ENCODE measurements at regions not wholly inside any gene's neighbourhood (a gene's known extent, or its start where the extent isn't known, plus 50 kb on each side); places are given as distances from the start of the nearest gene placed in this dataset.

GRCh38 chr4:149031399-149031798 is 589.2 kb upstream of the NR3C2 start:
- H3K27me3 ChIP-seq (replicated peaks), result no peaks in the 10 kb centered on the region
- no peaks in the 10 kb centered on the region for H3K36me3 ChIP-seq (replicated peaks)
- no peak for DNase-seq
- H3K4me3 ChIP-seq (ENCODE audit: low read depth, low read length), result no peak overlapping the region
- H3K27ac ChIP-seq, result no peak overlapping the region
- in situ Hi-C loops (cut with HindIII; ENCODE audit: low pct_ligation_motif_present, low sequenced_read_pairs), result no loop called here
- TF ChIP-seq CTCF (IDR thresholded peaks at IDR 0.05; ENCODE audit: low read depth, low read length, missing control alignments), result peak; percentile 40

DNA sequence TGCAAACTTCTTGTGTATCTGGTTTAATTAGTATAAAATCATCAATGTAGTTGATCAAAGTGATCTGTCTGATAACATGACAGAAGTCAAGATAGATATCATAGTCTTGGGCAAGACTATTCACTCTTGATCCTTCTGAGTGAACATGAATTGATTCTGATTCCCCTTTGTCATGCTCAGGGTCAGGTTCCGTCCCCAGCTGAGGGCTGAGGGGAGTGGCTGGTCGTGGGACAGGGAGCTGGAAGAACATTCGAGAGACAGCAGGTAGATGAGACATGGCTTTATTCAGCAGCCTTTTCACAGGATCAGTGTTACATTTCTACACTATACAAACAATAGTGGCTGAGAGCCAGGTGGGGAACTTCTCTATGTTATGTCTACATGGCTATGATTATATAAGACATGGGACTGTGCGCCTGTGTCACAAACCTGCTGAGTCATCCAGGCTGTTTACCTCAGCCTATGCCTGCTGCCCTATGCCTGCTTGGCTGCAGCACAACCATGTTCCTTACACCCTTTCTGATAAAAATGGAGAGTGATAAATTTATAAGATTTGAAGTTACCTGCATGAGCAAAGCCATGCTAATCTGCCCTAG is 586.9 kb upstream of the NR3C2 start:
- in situ Hi-C loops (cut with HindIII; ENCODE audit: low pct_ligation_motif_present, low sequenced_read_pairs), result no loop called here
- TF ChIP-seq CTCF (IDR thresholded peaks at IDR 0.05; ENCODE audit: low read depth, low read length, missing control alignments), result no peak
- no peak for DNase-seq
- Histone ChIP-seq H3K36me3 (replicated peaks) (no peaks in the 10 kb centered on the region), H3K4me3 (ENCODE audit: low read depth, low read length) (no peak overlapping the region), H3K27ac (no peak overlapping the region), H3K27me3 (replicated peaks) (no peaks in the 10 kb centered on the region)

- TF ChIP-seq CTCF (IDR thresholded peaks at IDR 0.05; ENCODE audit: low read depth, low read length, missing control alignments), result no peak
- Histone ChIP-seq H3K4me3 (ENCODE audit: low read depth, low read length) (no peak overlapping the region), H3K36me3 (replicated peaks) (no peaks in the 10 kb centered on the region), H3K27me3 (replicated peaks) (no peaks in the 10 kb centered on the region), H3K27ac (no peak overlapping the region)
- DNase-seq, result no peak
- in situ Hi-C loops (cut with HindIII; ENCODE audit: low pct_ligation_motif_present, low sequenced_read_pairs), result no loop called here
Observed at GRCh38 chr4:149026696-149027095, 584.5 kb upstream of the NR3C2 start.

DNA sequence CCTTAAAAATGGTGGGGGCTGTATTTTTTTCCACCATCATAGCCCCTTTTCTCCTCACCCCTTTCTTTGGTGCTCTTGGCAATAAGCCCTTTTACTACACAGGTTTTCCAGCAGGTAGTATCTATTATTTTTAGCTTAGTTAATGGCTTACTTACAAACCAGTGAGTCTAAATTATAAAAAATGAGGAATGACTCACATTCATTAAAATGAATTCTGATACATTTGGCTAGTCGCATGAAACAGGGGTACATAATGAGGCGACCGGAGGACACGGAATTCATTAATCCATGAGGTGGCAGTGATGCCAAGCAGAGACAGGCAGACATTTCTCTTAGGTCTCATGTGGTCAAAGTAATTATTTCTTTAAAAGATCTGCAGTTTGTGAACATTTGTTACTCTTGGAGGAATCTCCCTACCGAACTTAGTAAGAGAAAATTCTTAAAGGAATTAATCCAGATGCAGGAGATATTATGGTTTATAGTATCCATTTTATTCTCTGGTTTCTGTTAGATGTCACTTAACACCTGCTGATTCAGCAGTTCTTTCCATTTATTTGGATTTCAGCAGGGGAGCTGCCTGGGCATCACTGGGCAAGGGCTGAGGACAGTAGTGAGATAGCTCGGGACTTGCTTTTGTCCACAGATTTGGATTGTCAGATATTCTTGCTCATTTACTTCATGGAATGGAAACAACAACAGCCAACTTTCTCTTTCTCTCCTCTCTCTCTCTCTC is 575.0 kb upstream of the NR3C2 start:
- H3K27me3 ChIP-seq (replicated peaks), result no peaks in the 10 kb centered on the region
- no peaks in the 10 kb centered on the region for H3K36me3 ChIP-seq (replicated peaks)
- no peak for DNase-seq
- in situ Hi-C loops (cut with HindIII; ENCODE audit: low pct_ligation_motif_present, low sequenced_read_pairs), result no loop called here
- H3K4me3 ChIP-seq (ENCODE audit: low read depth, low read length), result no peak overlapping the region
- H3K27ac ChIP-seq, result no peak overlapping the region
- TF ChIP-seq CTCF (IDR thresholded peaks at IDR 0.05; ENCODE audit: low read depth, low read length, missing control alignments), result no peak

DNA sequence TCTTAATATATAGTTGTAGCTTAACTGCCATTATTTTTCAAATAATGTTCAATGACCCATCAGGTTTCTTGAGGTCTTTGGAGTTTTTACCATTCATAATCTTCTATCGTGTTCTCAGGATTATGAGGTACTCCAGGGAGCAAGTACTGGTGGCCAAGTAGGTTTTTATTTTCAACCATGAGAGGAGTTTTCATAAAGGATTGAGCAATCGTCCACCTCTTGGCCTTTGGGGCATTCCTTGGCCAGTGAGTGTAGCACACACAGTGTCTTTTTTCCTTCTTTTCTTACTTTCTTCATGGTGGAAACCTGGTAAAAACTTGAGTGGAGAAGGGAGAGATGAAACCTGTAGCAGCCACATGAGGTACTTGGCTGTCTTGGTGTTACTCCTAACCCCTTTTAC is 567.0 kb upstream of the NR3C2 start:
- in situ Hi-C loops (cut with HindIII; ENCODE audit: low pct_ligation_motif_present, low sequenced_read_pairs), result no loop called here
- Histone ChIP-seq H3K4me3 (ENCODE audit: low read depth, low read length) (no peak overlapping the region), H3K27me3 (replicated peaks) (no peaks in the 10 kb centered on the region), H3K36me3 (replicated peaks) (no peaks in the 10 kb centered on the region), H3K27ac (no peak overlapping the region)
- no peak for DNase-seq
- TF ChIP-seq CTCF (IDR thresholded peaks at IDR 0.05; ENCODE audit: low read depth, low read length, missing control alignments), result no peak

Data from brain microvascular endothelial cell (primary cell).